Heart left ventricle (tissue), 16 donors: ENCODE measurements at regions not wholly inside any gene's neighbourhood (a gene's known extent, or its start where the extent isn't known, plus 50 kb on each side); places are given as distances from the start of the nearest gene placed in this dataset.

ENCODE experiments used
- ATAC-seq, 4 donors: fragments of 200-7000 bp; cut with Tn5 transposase; one replicate each; pipeline ENCODE4 v1.9.1; 2020 to 2022; ENCODE audit warnings: moderate library complexity in 4 of 4, mild to moderate bottlenecking in 3 of 4, moderate number of reproducible peaks in 1 of 4
- DNase-seq, 5 donors: peaks; one replicate each; pipeline ENCODE4 v3.0.0-alpha.2; 2020
- H3K27ac ChIP-seq, 12 donors: fragments of 200-600 bp; sonication (generic) in 4 of 12; one replicate each; pipeline versions ENCODE4 v1.5.0 to v1.8.0; 2016 to 2022; ENCODE audit warnings: mild to moderate bottlenecking in 2 of 12
- H3K27me3 ChIP-seq, 9 donors: fragments of 200-600 bp; sonication (generic) in 2 of 9; one replicate each; pipeline versions ENCODE4 v1.5.1 to v1.8.0; 2016 to 2022; ENCODE audit warnings: mild to moderate bottlenecking in 3 of 9
- H3K36me3 ChIP-seq, 9 donors: fragments of 200-600 bp; sonication (generic) in 2 of 9; one replicate each; pipeline versions ENCODE4 v1.5.0 to v1.8.0; 2018 to 2022; ENCODE audit warnings: mild to moderate bottlenecking in 2 of 9
- H3K4me1 ChIP-seq, 12 donors: fragments of 200-600 bp; sonication (generic) in 4 of 12; one replicate each; pipeline versions ENCODE4 v1.5.0 to v1.8.0; 2016 to 2022; ENCODE audit warnings: mild to moderate bottlenecking in 3 of 12
- H3K4me3 ChIP-seq, 12 donors: fragments of 200-600 bp; sonication (generic) in 4 of 12; one replicate each; pipeline versions ENCODE4 v1.5.0 to v1.8.0; 2017 to 2022; ENCODE audit warnings: mild to moderate bottlenecking in 9 of 12, moderate library complexity in 4 of 12
- H3K9me3 ChIP-seq, 12 donors: fragments of 200-600 bp; sonication (generic) in 4 of 12; one replicate each; pipeline versions ENCODE4 v1.5.0 to v1.8.0; 2016 to 2022; ENCODE audit warnings: mild to moderate bottlenecking in 1 of 12
- CTCF ChIP-seq, 12 donors: fragments of 200-600 bp; sonication (generic) in 4 of 12; IDR thresholded peaks; one replicate each; pipeline versions ENCODE4 v1.5.0 to v1.8.0; 2018 to 2022; ENCODE audit warnings: antibody characterized with exemption in 12 of 12, mild to moderate bottlenecking in 5 of 12
- POLR2A ChIP-seq, 2 donors: fragments of 450-650 bp; IDR thresholded peaks; one replicate each; pipeline ENCODE4 v1.6.1; 2017; ENCODE audit warnings: antibody characterized with exemption in 2 of 2, mild to moderate bottlenecking in 2 of 2, moderate library complexity in 2 of 2
- WGBS, 4 donors: extraction: QIAGEN DNeasy Blood & Tissue Kit in 2 of 4; methylation state at CpG; one replicate each; pipeline versions ENCODE4 v1.1.5 to v1.1.7; 2013 to 2018; 5-methylcytosine and 5-hydroxymethylcytosine counted together
- intact Hi-C, 10 donors: fragments of 100-400 bp; cut with DNase I; formaldehyde crosslinking; loops; one replicate each; pipeline versions ENCODE4 v1.11.1 to v1.14.2; 2022
- donor health status: ischemic (EF 13 %, LVEDD 7.1; RV severe dilation, severe dysfunction).
- donor health status: healthy with polysubstance abuse.
- donor health status: DM: no; HTN: yes; CAD: no.
- donor health status: DM: no; HTN: no; CAD: no.
- donor health status: ischemic (EF 25% LVEDD 6.9; RV normal size, moderate dysfunction).
- donor health status: ischemic (EF 25% LVEDD 5.7; RV mildly dilated, moderate dysfunction).
- donor health status: healthy.
- donor health status: DM: yes; HTN: yes; CAD: no.
- donor health status: ischemic (EF 35%, LVEDD 5.7; RV mildly dilated, moderate dysfunction).
- donor health status: nonischemic (EF 11% LVEDD 7.7; RV severe dilation, severe dysfunction).
- donor health status: DM: yes; HTN: yes; CAD: no.
- donor health status: PGD.
- donor health status: ischemic (EF 29% LVEDD 5.4; RV normal size, mild dysfunction).
- donor health status: nonischemic (EF 23%, LVEDD 6.1; RV moderate dilation, normal function).

GRCh38 chr5:2295476-2295875 is 412.8 kb upstream of the IRX4 start:
- Histone ChIP-seq H3K36me3 (no peaks in the 10 kb centered on the region), H3K9me3 (no peaks in the 10 kb centered on the region), H3K4me1 (no peaks in the 10 kb centered on the region), H3K27ac (no peak overlapping the region), H3K4me3 (no peak overlapping the region), H3K27me3 (peaks cover 0 to 22% (median 0%) of the 10 kb centered on the region in 9 donors)
- intact Hi-C loops: no loop called here
- ATAC-seq (no peak), DNase-seq (no peak)
- WGBS, 4 donors: 88 to 91% (median 89%) methylated on average over 12 to 13 of the region's 13 CpGs
- TF ChIP-seq CTCF (IDR thresholded peaks at IDR 0.05): no peak
- TF ChIP-seq POLR2A (IDR thresholded peaks at IDR 0.05): no peak

- intact Hi-C loops: no loop called here
- no peaks in the 10 kb centered on the region for H3K9me3 ChIP-seq
- DNase-seq: no peak
Measured at GRCh38 chr5:2293906-2294305, 411.2 kb upstream of the IRX4 start.

GRCh38 chr5:2291146-2291840 is 408.6 kb upstream of the IRX4 start:
- no peaks in the 10 kb centered on the region for H3K27me3 ChIP-seq
- WGBS, 4 donors: 87 to 92% (median 90%) methylated on average over 15 to 19 of the region's 19 CpGs
- no peaks in the 10 kb centered on the region for H3K4me1 ChIP-seq
- H3K36me3 ChIP-seq: no peaks in the 10 kb centered on the region
- intact Hi-C loops: no loop called here
- TF ChIP-seq POLR2A (IDR thresholded peaks at IDR 0.05) (no peak), CTCF (IDR thresholded peaks at IDR 0.05) (no peak)
- no peak overlapping the region for H3K27ac ChIP-seq
- peak in 1 of 4 donors; percentile 20 for ATAC-seq
- H3K9me3 ChIP-seq: no peaks in the 10 kb centered on the region
- no peak overlapping the region for H3K4me3 ChIP-seq
- DNase-seq: no peak

More at GRCh38 chr5:2293906-2294305, 411.2 kb upstream of the IRX4 start:
- TF ChIP-seq CTCF (IDR thresholded peaks at IDR 0.05): no peak
- TF ChIP-seq POLR2A (IDR thresholded peaks at IDR 0.05): no peak
- peaks cover 0 to 8% (median 0%) of the 10 kb centered on the region in 9 donors for H3K27me3 ChIP-seq
- WGBS, 4 donors: 68 to 74% (median 70%) methylated on average over 9 of the region's 9 CpGs
- H3K36me3 ChIP-seq: no peaks in the 10 kb centered on the region
- no peak overlapping the region for H3K4me3 ChIP-seq
- H3K27ac ChIP-seq: no peak overlapping the region
- H3K4me1 ChIP-seq: no peaks in the 10 kb centered on the region
- no peak for ATAC-seq

GRCh38 chr5:2289380-2289779 is 406.7 kb upstream of the IRX4 start:
- 92 to 96% (median 93%) methylated on average over 8 of the region's 8 CpGs for WGBS, 4 donors
- intact Hi-C loops: no loop called here
- Histone ChIP-seq H3K4me1 (no peaks in the 10 kb centered on the region), H3K4me3 (no peak overlapping the region), H3K27ac (no peak overlapping the region), H3K9me3 (no peaks in the 10 kb centered on the region), H3K27me3 (no peaks in the 10 kb centered on the region), H3K36me3 (no peaks in the 10 kb centered on the region)
- TF ChIP-seq POLR2A (IDR thresholded peaks at IDR 0.05) (no peak), CTCF (IDR thresholded peaks at IDR 0.05) (no peak)
- ATAC-seq (no peak), DNase-seq (no peak)
